GM23248 (cell line): ENCODE measurements at regions not wholly inside any gene's neighbourhood (a gene's known extent, or its start where the extent isn't known, plus 50 kb on each side); places are given as distances from the start of the nearest gene placed in this dataset.

Source experiments
- EZH2 ChIP-seq: fragments of 200-600 bp; sonication (generic); IDR thresholded peaks from 2 replicates; pipeline ENCODE4 v1.6.1; 2018; ENCODE audit warnings: antibody characterized with exemption, mild to moderate bottlenecking; ENCODE audit not compliant: insufficient read depth, poor library complexity, severe bottlenecking
- EZH2phosphoT487 ChIP-seq: fragments of 200-600 bp; sonication (generic); IDR thresholded peaks from 2 replicates; pipeline ENCODE4 v1.6.1; 2018; ENCODE audit warnings: antibody characterized with exemption, moderate library complexity, mild to moderate bottlenecking, low read depth; ENCODE audit not compliant: insufficient read depth

GRCh38 chr14:31935391-31935790 is 141.7 kb upstream of the ARHGAP5 start:
- TF ChIP-seq EZH2 (no peak), EZH2phosphoT487 (no peak)
